Kidney epithelial cell (primary cell): ENCODE measurements at regions not wholly inside any gene's neighbourhood (a gene's known extent, or its start where the extent isn't known, plus 50 kb on each side); places are given as distances from the start of the nearest gene placed in this dataset.

Experiments
- DNase-seq: peaks from one replicate; pipeline ENCODE4 v3.0.0-alpha.2; 2010; ENCODE audit warnings: low read depth
- H3K27me3 ChIP-seq: 2 replicates; pipeline ENCODE4 v1.6.0; 2011; ENCODE audit warnings: low read length; ENCODE audit not compliant: control insufficient read depth, insufficient read depth
- H3K36me3 ChIP-seq: 2 replicates; pipeline ENCODE4 v1.5.1; 2011; ENCODE audit warnings: low read length; ENCODE audit not compliant: control insufficient read depth, insufficient read depth
- H3K4me3 ChIP-seq: 2 replicates; pipeline ENCODE4 v1.5.1; 2011; ENCODE audit warnings: low read depth, mild to moderate bottlenecking, control low read depth, low read length
- CTCF ChIP-seq: IDR thresholded peaks from 2 replicates; pipeline ENCODE4 v1.5.1; 2011; ENCODE audit warnings: mild to moderate bottlenecking, moderate library complexity, low read length, control low read depth, inconsistent platforms; ENCODE audit not compliant: insufficient read depth, poor library complexity, severe bottlenecking

- TF ChIP-seq CTCF = no peak
- no peaks in the 10 kb centered on the region for H3K36me3 ChIP-seq
- no peaks in the 10 kb centered on the region for H3K27me3 ChIP-seq
- no peak for DNase-seq
- H3K4me3 ChIP-seq = no peak overlapping the region
Observed at GRCh38 chr4:13181681-13182080, 302.5 kb downstream of the RAB28 start.

- no peak for DNase-seq
- TF ChIP-seq CTCF = no peak
- no peak overlapping the region for H3K4me3 ChIP-seq
- H3K27me3 ChIP-seq = no peaks in the 10 kb centered on the region
- H3K36me3 ChIP-seq = no peaks in the 10 kb centered on the region
Observed at GRCh38 chr4:13180701-13181100, 303.4 kb downstream of the RAB28 start.

- no peaks in the 10 kb centered on the region for H3K27me3 ChIP-seq
- H3K4me3 ChIP-seq = no peak overlapping the region
- no peak for TF ChIP-seq CTCF
- no peaks in the 10 kb centered on the region for H3K36me3 ChIP-seq
- no peak for DNase-seq
Observed at GRCh38 chr4:13178621-13179020, 305.5 kb downstream of the RAB28 start.

GRCh38 chr4:13176741-13177142 is 307.4 kb downstream of the RAB28 start:
- no peak overlapping the region for H3K4me3 ChIP-seq
- H3K27me3 ChIP-seq = no peaks in the 10 kb centered on the region
- no peak for TF ChIP-seq CTCF
- DNase-seq = no peak
- no peaks in the 10 kb centered on the region for H3K36me3 ChIP-seq

GRCh38 chr4:13174926-13175325 is 309.2 kb downstream of the RAB28 start:
- H3K4me3 ChIP-seq = no peak overlapping the region
- DNase-seq = no peak
- TF ChIP-seq CTCF = no peak
- H3K36me3 ChIP-seq = no peaks in the 10 kb centered on the region
- H3K27me3 ChIP-seq = no peaks in the 10 kb centered on the region

GRCh38 chr4:13174001-13174400 is 310.1 kb downstream of the RAB28 start:
- H3K36me3 ChIP-seq = no peaks in the 10 kb centered on the region
- DNase-seq = no peak
- H3K27me3 ChIP-seq = no peaks in the 10 kb centered on the region
- no peak overlapping the region for H3K4me3 ChIP-seq
- no peak for TF ChIP-seq CTCF
